ENCODE measurements at regions not wholly inside any gene's neighbourhood (a gene's known extent, or its start where the extent isn't known, plus 50 kb on each side); places are given as distances from the start of the nearest gene placed in this dataset.

- no peak for DNase-seq (ENCODE audit: low spot score)
- no peak for TF ChIP-seq CTCF (IDR thresholded peaks at IDR 0.05)
- Histone ChIP-seq H3K4me3 (no peak overlapping the region), H3K27ac (no peak overlapping the region)
These were observed 235.8 kb upstream of the TMCO5A start for GRCh38 chr15:37698679-37699078.

- TF ChIP-seq CTCF (IDR thresholded peaks at IDR 0.05) = no peak
- no peak for DNase-seq (ENCODE audit: low spot score)
- no peak overlapping the region for H3K27ac ChIP-seq
- H3K4me3 ChIP-seq = no peak overlapping the region
These were observed 233.2 kb upstream of the TMCO5A start for GRCh38 chr15:37701230-37701629.

GRCh38 chr15:37709669-37710068, 224.8 kb upstream of the TMCO5A start:
- Histone ChIP-seq H3K4me3 (no peak overlapping the region), H3K27ac (no peak overlapping the region)
- no peak for DNase-seq (ENCODE audit: low spot score)
- TF ChIP-seq CTCF (IDR thresholded peaks at IDR 0.05) = no peak

GRCh38 chr15:37715101-37715500, 219.3 kb upstream of the TMCO5A start:
- TF ChIP-seq CTCF (IDR thresholded peaks at IDR 0.05) = no peak

GRCh38 chr15:37720267-37720666, 214.2 kb upstream of the TMCO5A start:
- TF ChIP-seq CTCF (IDR thresholded peaks at IDR 0.05) = no peak
- Histone ChIP-seq H3K27ac (no peak overlapping the region), H3K4me3 (peak overlapping the region; percentile 30)
- DNase-seq (ENCODE audit: low spot score) = no peak

More at GRCh38 chr15:37715101-37715500, 219.3 kb upstream of the TMCO5A start:
- H3K4me3 ChIP-seq = no peak overlapping the region
- no peak for DNase-seq (ENCODE audit: low spot score)
- H3K27ac ChIP-seq = no peak overlapping the region

GRCh38 chr15:37731146-37731746, 203.2 kb upstream of the TMCO5A start:
- no peak for DNase-seq (ENCODE audit: low spot score)
- no peak for TF ChIP-seq CTCF (IDR thresholded peaks at IDR 0.05)
- H3K4me3 ChIP-seq = no peak overlapping the region
- no peak overlapping the region for H3K27ac ChIP-seq

- Histone ChIP-seq H3K27ac (no peak overlapping the region), H3K4me3 (no peak overlapping the region)
- no peak for TF ChIP-seq CTCF (IDR thresholded peaks at IDR 0.05)
- DNase-seq (ENCODE audit: low spot score) = no peak
These were observed 200.8 kb upstream of the TMCO5A start for GRCh38 chr15:37733628-37734027.

Measured in coronary artery (tissue), 2 donors.